PC-3 (cell line): ENCODE measurements at regions not wholly inside any gene's neighbourhood (a gene's known extent, or its start where the extent isn't known, plus 50 kb on each side); places are given as distances from the start of the nearest gene placed in this dataset.

Experiments
- ATAC-seq: fragments of 200-7000 bp; cut with Tn5 transposase; 2 replicates; pipeline ENCODE4 v1.9.1; 2020; ENCODE audit warnings: mild to moderate bottlenecking, moderate library complexity
- BruUV-seq: library from RNA; stranded (reverse); fragments of 400-500 nt; replicated peaks from 2 replicates; lab custom pipeline; 2021; lab: Mats Ljungman, UMichigan
- CTCF ChIA-PET: fragments of 300-600 bp; sonication (Branson Sonifier 250); formaldehyde crosslinking; loops from one replicate; lab custom pipeline; 2022; ENCODE audit warnings: antibody characterized with exemption; lab: Charles Lee
- POLR2A ChIA-PET: fragments of 300-600 bp; sonication (Branson Sonifier 250); formaldehyde crosslinking; loops from one replicate; lab custom pipeline; 2022; ENCODE audit warnings: antibody characterized with exemption; ENCODE audit not compliant: unreplicated experiment; lab: Charles Lee
- DNase-seq: peaks from one replicate; pipeline ENCODE4 v3.0.0-alpha.2; 2015
- H2AFZ ChIP-seq: fragments of 300-600 bp; sonication (generic); 2 replicates; pipeline ENCODE4 v1.6.0; 2016; ENCODE audit warnings: antibody characterized with exemption, low read length
- H3F3A ChIP-seq: fragments of 300-600 bp; sonication (generic); one replicate; pipeline ENCODE4 v1.6.0; 2017; ENCODE audit warnings: antibody characterized with exemption, low read length, control low read depth, mild to moderate bottlenecking; ENCODE audit not compliant: unreplicated experiment
- H3K27ac ChIP-seq: fragments of 300-600 bp; sonication (generic); 2 replicates; pipeline ENCODE4 v1.5.1; 2016; ENCODE audit warnings: mild to moderate bottlenecking, low read length
- H3K27me3 ChIP-seq: fragments of 300-600 bp; sonication (generic); 2 replicates; pipeline ENCODE4 v1.6.1; 2016; ENCODE audit warnings: low read length, mixed read lengths
- H3K36me3 ChIP-seq: fragments of 300-600 bp; sonication (generic); 2 replicates; pipeline ENCODE4 v1.6.1; 2016; ENCODE audit warnings: low read depth, mixed run types, low read length, mixed read lengths
- H3K4me1 ChIP-seq: fragments of 300-600 bp; sonication (generic); 2 replicates; pipeline ENCODE4 v1.5.1; 2016; ENCODE audit warnings: low read length; ENCODE audit not compliant: insufficient read depth
- H3K4me2 ChIP-seq: fragments of 300-600 bp; sonication (generic); 2 replicates; pipeline ENCODE4 v1.6.0; 2016; ENCODE audit warnings: low read length
- H3K4me3 ChIP-seq: fragments of 300-600 bp; sonication (generic); 2 replicates; pipeline ENCODE4 v1.5.1; 2016; ENCODE audit warnings: mild to moderate bottlenecking, low read length, mixed read lengths
- H3K79me2 ChIP-seq: fragments of 300-600 bp; sonication (generic); 2 replicates; pipeline ENCODE4 v1.6.1; 2017; ENCODE audit warnings: low read length, mixed read lengths
- H3K9ac ChIP-seq: fragments of 300-600 bp; sonication (generic); 2 replicates; pipeline ENCODE4 v1.6.0; 2016; ENCODE audit warnings: mild to moderate bottlenecking, low read length
- H3K9me2 ChIP-seq: fragments of 300-600 bp; sonication (generic); replicated peaks from 2 replicates; pipeline ENCODE4 v1.6.1; 2016; ENCODE audit warnings: mixed run types, low read length, mixed read lengths
- H3K9me3 ChIP-seq: fragments of 300-600 bp; sonication (generic); 2 replicates; pipeline ENCODE4 v1.6.1; 2016; ENCODE audit warnings: low read length, mixed read lengths
- H4K20me1 ChIP-seq: fragments of 300-600 bp; sonication (generic); 2 replicates; pipeline ENCODE4 v1.6.1; 2016; ENCODE audit warnings: low read length, mixed read lengths
- CTCF ChIP-seq: fragments of 300-600 bp; sonication (generic); conservative IDR thresholded peaks from 2 replicates; pipeline ENCODE4 v1.5.1; 2017; ENCODE audit warnings: antibody characterized with exemption, low read depth, mild to moderate bottlenecking, low read length
- EZH2 ChIP-seq: fragments of 300-600 bp; sonication (generic); IDR thresholded peaks from one replicate; pipeline ENCODE4 v1.6.1; 2017; ENCODE audit warnings: antibody characterized with exemption, mild to moderate bottlenecking, low read length; ENCODE audit not compliant: unreplicated experiment
- EZH2phosphoT487 ChIP-seq: fragments of 300-600 bp; sonication (generic); IDR thresholded peaks from 2 replicates; pipeline ENCODE4 v1.6.1; 2018; ENCODE audit warnings: mild to moderate bottlenecking, antibody characterized with exemption, low read length, borderline replicate concordance
- intact Hi-C: fragments of 100-400 bp; cut with micrococcal nuclease; formaldehyde crosslinking; loops from 2 replicates; pipeline ENCODE4 v1.9.0; 2023

GRCh38 chr10:8192301-8192700 lies 137.8 kb downstream of the GATA3 start:
- Histone ChIP-seq H3K4me3 (no peak overlapping the region), H3K9me2 (no peaks in the 10 kb centered on the region), H3K36me3 (no peaks in the 10 kb centered on the region), H3K4me1 (no peaks in the 10 kb centered on the region), H3K79me2 (no peaks in the 10 kb centered on the region), H2AFZ (no peak overlapping the region), H3K27ac (no peak overlapping the region), H3F3A (no peaks in the 10 kb centered on the region), H3K9me3 (no peaks in the 10 kb centered on the region), H3K27me3 (no peaks in the 10 kb centered on the region), H3K9ac (no peak overlapping the region), H3K4me2 (no peak overlapping the region), H4K20me1 (no peaks in the 10 kb centered on the region)
- intact Hi-C loops, result no loop called here
- no peak for TF ChIP-seq EZH2
- no peak for TF ChIP-seq CTCF
- no peak for TF ChIP-seq EZH2phosphoT487
- no TSS peak for BruUV-seq
- no peak for DNase-seq
- ATAC-seq, result no peak
- ChIA-PET POLR2A (interaction anchor here (0.6 kb wide), 1 partner anchor 27 kb away, joined by 3 read pairs; no protein-coding TSS in a partner anchor), CTCF (no interaction called here)

- Histone ChIP-seq H3K9me2 (no peaks in the 10 kb centered on the region), H3K79me2 (no peaks in the 10 kb centered on the region), H3K4me2 (peak overlapping the region; percentile 10; the same call in 1 of the 2 replicates), H3K9ac (no peak overlapping the region), H3K9me3 (no peaks in the 10 kb centered on the region), H3K36me3 (no peaks in the 10 kb centered on the region), H4K20me1 (no peaks in the 10 kb centered on the region), H3K4me1 (no peaks in the 10 kb centered on the region), H3F3A (no peaks in the 10 kb centered on the region), H3K27me3 (no peaks in the 10 kb centered on the region), H3K4me3 (no peak overlapping the region), H3K27ac (no peak overlapping the region), H2AFZ (peak overlapping the region; percentile 50)
- DNase-seq, result peak; percentile 36
- ChIA-PET CTCF (no interaction called here), POLR2A (no interaction called here)
- no peak for TF ChIP-seq CTCF
- no peak for TF ChIP-seq EZH2phosphoT487
- TF ChIP-seq EZH2, result no peak
- no TSS peak for BruUV-seq
- intact Hi-C loops, result no loop called here
- ATAC-seq, result no peak
Observed at GRCh38 chr10:8193546-8193945, 139.1 kb downstream of the GATA3 start.

- Histone ChIP-seq H3K4me1 (no peaks in the 10 kb centered on the region), H3K36me3 (no peaks in the 10 kb centered on the region), H2AFZ (peak overlapping the region; percentile 50), H3K9me2 (no peaks in the 10 kb centered on the region), H3F3A (no peaks in the 10 kb centered on the region), H3K9me3 (no peaks in the 10 kb centered on the region), H3K9ac (no peak overlapping the region), H3K27ac (no peak overlapping the region), H3K4me2 (peak overlapping the region; percentile 10; the same call in 1 of the 2 replicates), H3K79me2 (no peaks in the 10 kb centered on the region), H3K4me3 (no peak overlapping the region), H3K27me3 (no peaks in the 10 kb centered on the region), H4K20me1 (no peaks in the 10 kb centered on the region)
- POLR2A ChIA-PET, result no interaction called here
- CTCF ChIA-PET, result no interaction called here
- TF ChIP-seq CTCF (no peak), EZH2phosphoT487 (no peak), EZH2 (no peak)
- DNase-seq, result no peak
- no peak for ATAC-seq
- intact Hi-C loops, result no loop called here
- no TSS peak for BruUV-seq
Observed at GRCh38 chr10:8194050-8194449, 139.6 kb downstream of the GATA3 start.
